Astrocyte (in vitro differentiated cells and primary cell): ENCODE measurements at regions not wholly inside any gene's neighbourhood (a gene's known extent, or its start where the extent isn't known, plus 50 kb on each side); places are given as distances from the start of the nearest gene placed in this dataset.

Experiments
- EZH2 ChIP-seq: IDR thresholded peaks from 2 replicates; pipeline ENCODE4 v1.6.1; 2012; ENCODE audit warnings: mild to moderate bottlenecking, low read length, inconsistent platforms; ENCODE audit not compliant: insufficient read depth
- TF ChIP-seq, protein P1 (sequence below): IDR thresholded peaks from 2 replicates; pipeline ENCODE4 v1.5.1; 2011; ENCODE audit warnings: low read depth, mild to moderate bottlenecking, inconsistent platforms, low read length, moderate library complexity; ENCODE audit not compliant: insufficient read depth

DNA sequence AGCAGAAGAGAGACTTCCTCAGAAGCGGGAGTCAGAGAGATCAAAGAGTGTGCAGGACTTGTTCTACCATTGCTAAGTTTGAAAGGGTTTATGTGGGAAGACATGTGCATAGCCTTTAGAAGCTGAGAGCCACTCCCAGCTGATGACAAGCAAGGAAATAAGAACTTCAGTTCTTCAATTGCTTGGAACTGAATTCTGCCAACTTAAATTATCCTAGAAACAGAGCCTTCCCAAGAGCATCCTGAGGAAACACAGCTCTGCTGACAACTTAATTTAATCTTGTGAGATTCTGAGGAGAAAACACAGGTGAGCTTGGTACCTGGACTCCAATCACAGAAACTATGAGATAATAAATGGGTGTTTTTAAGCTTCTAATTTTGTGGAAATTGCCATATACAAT lies 150.6 kb upstream of the OGFRL1 start:
- TF ChIP-seq, protein P1, sequence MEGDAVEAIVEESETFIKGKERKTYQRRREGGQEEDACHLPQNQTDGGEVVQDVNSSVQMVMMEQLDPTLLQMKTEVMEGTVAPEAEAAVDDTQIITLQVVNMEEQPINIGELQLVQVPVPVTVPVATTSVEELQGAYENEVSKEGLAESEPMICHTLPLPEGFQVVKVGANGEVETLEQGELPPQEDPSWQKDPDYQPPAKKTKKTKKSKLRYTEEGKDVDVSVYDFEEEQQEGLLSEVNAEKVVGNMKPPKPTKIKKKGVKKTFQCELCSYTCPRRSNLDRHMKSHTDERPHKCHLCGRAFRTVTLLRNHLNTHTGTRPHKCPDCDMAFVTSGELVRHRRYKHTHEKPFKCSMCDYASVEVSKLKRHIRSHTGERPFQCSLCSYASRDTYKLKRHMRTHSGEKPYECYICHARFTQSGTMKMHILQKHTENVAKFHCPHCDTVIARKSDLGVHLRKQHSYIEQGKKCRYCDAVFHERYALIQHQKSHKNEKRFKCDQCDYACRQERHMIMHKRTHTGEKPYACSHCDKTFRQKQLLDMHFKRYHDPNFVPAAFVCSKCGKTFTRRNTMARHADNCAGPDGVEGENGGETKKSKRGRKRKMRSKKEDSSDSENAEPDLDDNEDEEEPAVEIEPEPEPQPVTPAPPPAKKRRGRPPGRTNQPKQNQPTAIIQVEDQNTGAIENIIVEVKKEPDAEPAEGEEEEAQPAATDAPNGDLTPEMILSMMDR: no peak
- no peak for TF ChIP-seq EZH2
